GM23338 (cell line): ENCODE measurements at regions not wholly inside any gene's neighbourhood (a gene's known extent, or its start where the extent isn't known, plus 50 kb on each side); places are given as distances from the start of the nearest gene placed in this dataset.

Source experiments
- ATAC-seq: fragments of 200-7000 bp; cut with Tn5 transposase; 3 replicates; pipeline ENCODE4 v1.9.1; 2020
- DNase-seq: peaks from one replicate; pipeline ENCODE4 v3.0.0-alpha.2; 2015; ENCODE audit warnings: low spot score
- H2AFZ ChIP-seq: fragments of 200-600 bp; sonication (generic); 2 replicates; pipeline ENCODE4 v1.8.0; 2016; ENCODE audit warnings: antibody characterized with exemption, mild to moderate bottlenecking, moderate library complexity
- H3F3A ChIP-seq: fragments of 200-600 bp; sonication (generic); replicated peaks from 2 replicates; pipeline ENCODE4 v1.8.0; 2017; ENCODE audit warnings: antibody characterized with exemption, mixed run types, low read depth
- H3K27ac ChIP-seq: fragments of 200-600 bp; sonication (generic); 2 replicates; pipeline ENCODE4 v1.6.1; 2016; ENCODE audit warnings: low read depth
- H3K27me3 ChIP-seq: fragments of 200-600 bp; sonication (generic); 2 replicates; pipeline ENCODE4 v1.8.0; 2016; ENCODE audit warnings: mild to moderate bottlenecking, mixed run types, moderate library complexity; ENCODE audit not compliant: insufficient read depth
- H3K36me3 ChIP-seq: fragments of 200-600 bp; sonication (generic); 2 replicates; pipeline ENCODE4 v1.8.0; 2016; ENCODE audit warnings: mild to moderate bottlenecking; ENCODE audit not compliant: insufficient read depth
- H3K4me1 ChIP-seq: fragments of 200-600 bp; sonication (generic); 2 replicates; pipeline ENCODE4 v1.8.0; 2016; ENCODE audit warnings: mild to moderate bottlenecking, moderate library complexity; ENCODE audit not compliant: insufficient read depth
- H3K4me2 ChIP-seq: fragments of 200-600 bp; sonication (generic); 2 replicates; pipeline ENCODE4 v1.7.1; 2017; ENCODE audit warnings: mixed run types
- H3K4me3 ChIP-seq: fragments of 200-600 bp; sonication (generic); 2 replicates; pipeline ENCODE4 v1.6.1; 2016; ENCODE audit warnings: mixed run types
- H3K79me2 ChIP-seq: fragments of 200-600 bp; sonication (generic); replicated peaks from 2 replicates; pipeline ENCODE4 v1.8.0; 2017; ENCODE audit warnings: mild to moderate bottlenecking; ENCODE audit not compliant: insufficient read depth
- H3K9me2 ChIP-seq: fragments of 200-600 bp; sonication (generic); 2 replicates; pipeline ENCODE4 v1.8.0; 2017; ENCODE audit not compliant: insufficient read depth
- H4K20me1 ChIP-seq: fragments of 200-600 bp; sonication (generic); replicated peaks from 2 replicates; pipeline ENCODE4 v1.8.0; 2017; ENCODE audit warnings: mild to moderate bottlenecking; ENCODE audit not compliant: insufficient read depth
- H3K27ac Mint-ChIP-seq: 2 replicates; pipeline ENCODE4 v1.8.0; 2020; ENCODE audit warnings: inconsistent platforms, mild to moderate bottlenecking, moderate library complexity, mixed read lengths
- H3K27me3 Mint-ChIP-seq: 3 replicates; pipeline ENCODE4 v1.8.0; 2022; ENCODE audit warnings: low read depth, mild to moderate bottlenecking, moderate library complexity, mixed read lengths, inconsistent platforms; ENCODE audit not compliant: insufficient read depth, poor library complexity
- H3K36me3 Mint-ChIP-seq: 3 replicates; pipeline ENCODE4 v1.8.0; 2021; ENCODE audit warnings: low read depth, mild to moderate bottlenecking, inconsistent platforms, moderate library complexity, mixed read lengths
- H3K4me1 Mint-ChIP-seq: 3 replicates; pipeline ENCODE4 v1.8.0; 2020; ENCODE audit warnings: mild to moderate bottlenecking, inconsistent platforms, mixed read lengths
- H3K4me3 Mint-ChIP-seq: 3 replicates; pipeline ENCODE4 v1.8.0; 2021; ENCODE audit warnings: moderate library complexity, mild to moderate bottlenecking, inconsistent platforms, mixed read lengths
- H3K9me3 Mint-ChIP-seq: 3 replicates; pipeline ENCODE4 v1.8.0; 2020; ENCODE audit warnings: moderate library complexity, mild to moderate bottlenecking, inconsistent platforms, mixed read lengths
- EZH2phosphoT487 ChIP-seq: fragments of 200-600 bp; sonication (generic); IDR thresholded peaks from one replicate; pipeline ENCODE4 v1.8.1; 2018; ENCODE audit warnings: antibody characterized with exemption; ENCODE audit not compliant: unreplicated experiment
- NANOG ChIP-seq: IDR thresholded peaks from 2 replicates; pipeline ENCODE4 v1.6.1; 2016; ENCODE audit warnings: antibody characterized with exemption, borderline replicate concordance
- STAT1 ChIP-seq: IDR thresholded peaks from one replicate; pipeline ENCODE4 v1.6.1; 2016; ENCODE audit warnings: antibody characterized with exemption; ENCODE audit not compliant: unreplicated experiment
- ZNF114 ChIP-seq: fragments of 250-450 bp; sonication (Bioruptor Pico); IDR thresholded peaks from 2 replicates; pipeline ENCODE4 v1.5.0; 2020; ENCODE audit warnings: mild to moderate bottlenecking, moderate library complexity
- ZNF462 ChIP-seq: fragments of 250-450 bp; sonication (Bioruptor Pico); IDR thresholded peaks from 2 replicates; pipeline ENCODE4 v1.5.0; 2020; ENCODE audit warnings: mild to moderate bottlenecking, moderate library complexity
- TF ChIP-seq, protein P1 (sequence below), 2 experiments: fragments of 200-600 bp in 1 of 2; sonication (generic) in 1 of 2; conservative IDR thresholded peaks; 2 replicates each; pipeline versions ENCODE4 v1.5.1 to v1.6.1; 2016 to 2017; ENCODE audit warnings: antibody characterized with exemption in 2 of 2, low read depth in 2 of 2, mild to moderate bottlenecking in 2 of 2, moderate library complexity in 1 of 2

DNA sequence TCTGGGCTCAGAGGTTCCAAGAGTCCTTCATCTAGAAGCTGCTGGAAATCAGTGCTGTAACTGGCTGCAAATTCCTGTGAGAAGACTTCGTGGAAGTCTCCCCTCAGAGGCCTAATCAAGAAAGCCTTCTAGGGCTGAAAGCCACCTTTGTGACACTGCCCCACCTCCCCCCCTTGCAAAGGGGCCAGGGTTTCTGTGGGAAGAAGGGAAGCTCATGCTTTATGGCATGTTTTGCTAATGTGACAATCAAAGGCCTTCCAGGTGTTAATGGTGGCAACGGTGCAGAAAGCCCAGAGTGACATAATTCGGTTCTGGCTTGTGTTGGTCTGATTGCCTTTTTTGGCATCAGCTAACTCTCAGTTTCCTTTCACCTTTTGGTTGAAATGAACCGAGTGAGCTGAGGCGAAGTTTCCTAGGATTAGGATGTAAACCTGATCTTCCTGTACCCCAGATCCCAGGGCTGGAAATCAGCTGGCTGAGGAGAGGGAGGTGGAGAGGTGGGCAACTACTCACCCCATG is 126.9 kb upstream of the TRIB2 start:
- H3K36me3 Mint-ChIP-seq, result no peaks in the 10 kb centered on the region
- Histone ChIP-seq H3F3A (no peaks in the 10 kb centered on the region), H3K4me3 (no peak overlapping the region), H3K4me2 (no peak overlapping the region), H3K27ac (no peak overlapping the region), H3K36me3 (no peaks in the 10 kb centered on the region), H3K9me2 (peaks cover 10% of the 10 kb centered on the region; the same call in 1 of the 2 replicates), H3K27me3 (no peaks in the 10 kb centered on the region), H2AFZ (0 out of 2 replicates have a peak overlapping the region, but pooled peaks have one; percentile 23), H3K79me2 (no peaks in the 10 kb centered on the region), H3K4me1 (no peaks in the 10 kb centered on the region), H4K20me1 (no peaks in the 10 kb centered on the region)
- no peak overlapping the region for H3K4me3 Mint-ChIP-seq
- DNase-seq, result no peak
- no peak overlapping the region for H3K27ac Mint-ChIP-seq
- ATAC-seq, result no peak
- no peaks in the 10 kb centered on the region for H3K9me3 Mint-ChIP-seq
- H3K4me1 Mint-ChIP-seq, result no peaks in the 10 kb centered on the region
- TF ChIP-seq NANOG, result no peak
- no peaks in the 10 kb centered on the region for H3K27me3 Mint-ChIP-seq

GRCh38 chr2:12592296-12592695 is 124.4 kb upstream of the TRIB2 start:
- Histone ChIP-seq H3K79me2 (no peaks in the 10 kb centered on the region), H3K9me2 (peaks cover 16% of the 10 kb centered on the region; the same call in 1 of the 2 replicates), H3F3A (no peaks in the 10 kb centered on the region), H3K4me3 (no peak overlapping the region), H3K27me3 (no peaks in the 10 kb centered on the region), H2AFZ (no peak overlapping the region), H3K4me2 (no peak overlapping the region), H3K36me3 (no peaks in the 10 kb centered on the region), H3K27ac (no peak overlapping the region), H4K20me1 (no peaks in the 10 kb centered on the region), H3K4me1 (no peaks in the 10 kb centered on the region)
- TF ChIP-seq ZNF114 (CRISPR knock-in tag), result no peak
- no peak for TF ChIP-seq EZH2phosphoT487
- TF ChIP-seq, protein P1, sequence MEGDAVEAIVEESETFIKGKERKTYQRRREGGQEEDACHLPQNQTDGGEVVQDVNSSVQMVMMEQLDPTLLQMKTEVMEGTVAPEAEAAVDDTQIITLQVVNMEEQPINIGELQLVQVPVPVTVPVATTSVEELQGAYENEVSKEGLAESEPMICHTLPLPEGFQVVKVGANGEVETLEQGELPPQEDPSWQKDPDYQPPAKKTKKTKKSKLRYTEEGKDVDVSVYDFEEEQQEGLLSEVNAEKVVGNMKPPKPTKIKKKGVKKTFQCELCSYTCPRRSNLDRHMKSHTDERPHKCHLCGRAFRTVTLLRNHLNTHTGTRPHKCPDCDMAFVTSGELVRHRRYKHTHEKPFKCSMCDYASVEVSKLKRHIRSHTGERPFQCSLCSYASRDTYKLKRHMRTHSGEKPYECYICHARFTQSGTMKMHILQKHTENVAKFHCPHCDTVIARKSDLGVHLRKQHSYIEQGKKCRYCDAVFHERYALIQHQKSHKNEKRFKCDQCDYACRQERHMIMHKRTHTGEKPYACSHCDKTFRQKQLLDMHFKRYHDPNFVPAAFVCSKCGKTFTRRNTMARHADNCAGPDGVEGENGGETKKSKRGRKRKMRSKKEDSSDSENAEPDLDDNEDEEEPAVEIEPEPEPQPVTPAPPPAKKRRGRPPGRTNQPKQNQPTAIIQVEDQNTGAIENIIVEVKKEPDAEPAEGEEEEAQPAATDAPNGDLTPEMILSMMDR (conservative IDR thresholded peaks at IDR 0.05; ENCODE audit: low read depth in 2 of 2), result no peak
- no peak for TF ChIP-seq STAT1
- TF ChIP-seq ZNF462 (CRISPR knock-in tag), result no peak
- no peaks in the 10 kb centered on the region for H3K9me3 Mint-ChIP-seq
- ATAC-seq, result no peak
- no peak overlapping the region for H3K4me3 Mint-ChIP-seq
- DNase-seq, result no peak
- no peaks in the 10 kb centered on the region for H3K36me3 Mint-ChIP-seq
- H3K27me3 Mint-ChIP-seq, result no peaks in the 10 kb centered on the region
- no peak overlapping the region for H3K27ac Mint-ChIP-seq
- H3K4me1 Mint-ChIP-seq, result no peaks in the 10 kb centered on the region
